ENCODE measurements at regions not wholly inside any gene's neighbourhood (a gene's known extent, or its start where the extent isn't known, plus 50 kb on each side); places are given as distances from the start of the nearest gene placed in this dataset.

DNA sequence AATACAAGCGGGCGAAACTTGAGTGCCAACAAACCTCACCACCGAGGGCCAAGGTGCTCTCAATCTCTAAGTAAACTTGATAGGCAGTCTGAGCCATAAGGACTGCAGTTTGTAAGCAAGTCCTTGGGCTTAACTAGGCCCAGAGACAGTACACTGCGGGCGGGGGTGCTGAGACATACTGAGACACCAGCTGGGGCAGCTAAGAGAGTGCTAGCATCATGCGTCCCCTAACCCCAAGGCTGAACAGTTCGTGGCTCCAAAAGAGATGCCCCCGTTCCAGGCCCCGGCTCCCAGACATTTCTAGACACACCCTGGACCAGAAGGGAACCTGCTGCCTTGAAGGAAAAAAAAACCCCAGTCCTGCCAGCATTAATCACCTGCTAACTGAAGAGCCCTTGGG lies 126.8 kb upstream of the PRDX4 start:
- no peak for FAIRE-seq

DNA sequence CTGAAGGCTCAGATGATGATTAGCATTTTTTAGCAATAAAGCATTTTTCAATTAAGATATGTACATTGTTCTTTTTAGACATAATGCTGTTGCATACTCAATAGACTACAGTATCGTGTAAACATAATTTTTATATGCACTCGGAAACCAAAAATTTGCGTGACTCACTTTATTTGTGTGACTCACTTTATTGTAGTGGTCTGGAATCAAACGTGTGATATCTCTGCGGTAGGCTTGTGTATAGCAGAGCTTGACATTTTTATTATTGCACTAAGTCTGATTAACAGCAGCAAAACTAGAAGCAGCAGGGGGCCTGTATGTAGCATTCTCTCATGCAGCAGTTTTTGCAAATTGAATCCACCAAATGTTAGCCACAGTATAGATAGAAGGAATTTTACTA lies 119.1 kb upstream of the PRDX4 start:
- no peak for FAIRE-seq

DNA sequence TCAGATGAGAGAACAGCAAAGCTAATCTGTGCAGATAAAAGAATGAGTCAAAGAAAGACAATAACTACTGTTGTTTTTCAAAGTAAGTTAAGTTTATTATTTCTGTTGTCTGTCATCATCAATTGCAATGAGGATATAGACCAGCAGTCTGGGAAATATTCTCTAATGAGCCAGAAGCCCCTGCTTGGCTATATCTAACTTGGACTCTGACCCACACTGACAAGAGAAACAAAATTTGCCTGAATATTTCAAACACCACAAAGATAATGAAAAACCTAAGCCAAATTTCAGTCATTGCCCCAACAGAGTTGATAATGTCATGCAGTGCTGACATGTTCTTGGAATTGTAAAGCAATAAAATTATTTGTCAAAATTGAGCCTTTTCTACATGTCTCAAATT lies 115.0 kb upstream of the PRDX4 start:
- FAIRE-seq = no peak

DNA sequence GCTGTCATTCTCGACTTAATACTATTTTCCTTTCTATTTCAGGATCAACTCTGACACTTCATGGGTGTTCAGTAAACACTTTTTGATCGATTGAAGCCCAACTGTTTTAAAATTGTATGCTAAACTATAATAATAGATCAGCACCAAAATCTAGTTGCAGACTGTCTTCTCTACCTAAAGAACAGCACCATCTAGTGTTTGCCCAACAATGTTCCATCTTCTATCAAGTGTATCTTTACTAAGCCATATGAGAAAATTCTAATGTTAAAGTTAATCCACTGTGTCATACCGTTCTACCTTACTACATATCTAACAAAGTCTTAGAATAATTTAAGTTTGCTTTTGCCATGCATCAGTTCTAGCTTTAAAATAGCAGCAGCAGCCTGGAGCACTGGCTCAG lies 113.0 kb upstream of the PRDX4 start:
- peak; percentile 94 for FAIRE-seq

DNA sequence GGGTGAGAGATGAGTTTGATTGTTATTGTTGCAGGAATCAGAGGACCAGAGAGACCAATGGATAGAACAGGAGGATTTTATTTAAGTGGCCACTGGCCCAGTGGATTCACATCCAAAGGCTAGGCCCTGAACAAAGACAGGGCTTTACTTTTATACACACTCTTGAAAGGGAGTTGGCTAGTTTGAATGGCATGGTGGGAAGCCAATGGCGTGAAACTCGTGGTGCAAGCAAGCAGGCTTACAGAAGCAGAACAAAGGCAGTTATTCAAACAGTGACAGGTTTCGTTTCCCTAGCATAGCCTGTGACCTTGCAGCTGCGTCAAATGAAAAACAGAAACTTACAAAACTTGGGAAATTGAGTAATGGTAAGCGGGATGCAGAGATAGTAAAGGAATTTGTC lies 110.2 kb upstream of the PRDX4 start:
- FAIRE-seq = no peak

DNA sequence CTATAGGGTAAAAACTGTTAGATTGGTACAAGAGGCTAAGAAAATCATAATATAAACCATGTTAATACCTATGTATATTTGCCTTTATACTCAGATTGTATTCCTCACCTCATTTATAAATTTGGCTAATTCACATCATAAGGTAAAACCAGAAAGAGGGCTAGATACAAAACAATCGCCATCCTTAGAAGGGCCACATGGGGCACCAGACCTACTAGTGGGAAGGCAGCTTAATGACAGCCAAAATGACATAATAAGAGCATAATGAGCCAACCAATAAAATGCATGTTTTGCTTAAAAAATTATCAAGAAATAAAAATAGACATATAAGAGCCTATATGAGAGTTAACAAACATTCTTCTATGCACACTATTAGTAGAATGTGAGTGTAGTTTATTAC lies 107.3 kb upstream of the PRDX4 start:
- no peak for FAIRE-seq

DNA sequence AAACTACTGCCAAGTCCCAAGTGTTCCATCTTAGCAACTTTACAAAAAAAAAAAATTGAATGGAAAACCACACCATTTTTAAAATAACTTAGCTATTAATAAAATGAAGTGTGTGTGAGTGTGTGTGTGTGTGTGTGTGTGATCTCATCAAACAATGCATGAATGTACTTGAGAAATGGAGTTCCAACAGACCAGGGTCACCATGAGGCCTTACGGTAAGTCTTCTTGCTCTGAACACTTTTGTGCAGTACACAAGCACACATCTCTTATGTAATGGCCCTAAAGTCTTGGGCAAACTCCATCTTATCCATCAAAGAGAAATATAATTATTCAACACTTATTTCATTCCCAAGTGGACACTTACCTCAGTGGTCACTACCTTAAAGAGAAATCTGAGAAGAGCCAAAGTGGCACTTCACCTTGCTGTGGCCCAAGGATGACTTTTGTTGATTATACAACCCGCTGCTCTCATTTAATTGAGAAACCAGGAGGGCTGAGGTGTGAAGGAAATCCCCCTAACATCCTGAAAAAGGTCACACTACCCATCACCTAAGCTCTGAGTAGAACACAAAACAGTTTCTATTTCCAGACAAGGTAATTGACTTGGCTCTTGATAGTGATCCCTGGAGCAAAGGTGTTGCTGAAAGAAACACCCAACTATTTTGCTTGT lies 96.5 kb upstream of the PRDX4 start:
- no peak for FAIRE-seq

DNA sequence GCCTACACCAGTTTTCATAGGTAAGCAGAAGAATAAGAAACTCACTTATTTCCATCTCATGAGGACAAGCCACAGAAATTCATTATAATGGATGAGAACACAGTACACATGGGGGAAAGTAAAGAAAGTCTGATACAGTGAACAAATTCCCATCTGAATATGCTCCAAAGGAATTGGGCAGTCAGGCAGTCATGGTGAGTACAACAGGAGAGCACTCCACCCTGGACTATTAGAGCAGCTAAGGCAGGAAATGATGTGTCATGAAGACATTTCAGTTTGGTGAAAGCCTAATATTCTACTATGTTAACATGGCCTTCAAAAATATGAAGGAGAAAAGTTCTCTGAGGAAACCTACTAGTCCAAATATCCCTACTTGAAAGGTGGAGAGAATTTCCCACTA lies 92.0 kb upstream of the PRDX4 start:
- FAIRE-seq = no peak

DNA sequence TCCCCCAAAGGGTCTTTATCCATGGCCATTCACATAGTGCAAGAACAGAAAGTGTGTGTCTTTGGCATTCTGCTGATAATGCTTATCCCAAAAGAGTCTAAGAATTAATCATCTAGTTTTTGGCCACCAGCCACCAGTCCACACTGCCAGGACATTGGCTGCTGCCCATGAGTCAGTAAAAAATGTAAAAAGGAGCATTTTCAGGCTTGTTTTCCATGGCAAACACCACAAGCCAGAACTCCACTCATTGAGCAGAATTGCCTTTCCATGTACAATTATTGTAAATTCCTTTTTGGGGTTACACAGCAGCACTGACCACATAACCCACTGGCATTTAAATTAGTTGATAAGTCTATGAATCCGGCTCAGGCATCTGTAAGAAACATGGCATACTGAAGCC lies 89.2 kb upstream of the PRDX4 start:
- FAIRE-seq = no peak

DNA sequence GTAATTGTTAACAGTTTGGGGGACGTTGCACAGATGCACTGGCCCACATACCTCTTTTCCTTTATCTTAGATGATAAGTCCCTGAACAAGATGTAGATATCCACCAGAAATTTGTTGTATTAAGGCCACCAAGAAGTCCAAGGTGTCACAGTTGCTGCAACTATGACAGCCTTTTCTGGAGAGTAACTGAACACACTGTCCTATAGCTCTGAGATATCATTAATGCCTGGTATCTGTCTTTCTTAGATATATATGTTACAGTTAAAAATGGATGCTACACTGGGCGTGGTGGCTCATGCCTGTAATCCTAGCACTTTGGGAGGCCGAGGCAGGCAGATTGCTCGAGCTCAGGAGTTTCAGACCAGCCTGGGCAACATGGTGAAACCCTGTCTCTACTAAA lies 77.8 kb upstream of the PRDX4 start:
- FAIRE-seq = no peak

DNA sequence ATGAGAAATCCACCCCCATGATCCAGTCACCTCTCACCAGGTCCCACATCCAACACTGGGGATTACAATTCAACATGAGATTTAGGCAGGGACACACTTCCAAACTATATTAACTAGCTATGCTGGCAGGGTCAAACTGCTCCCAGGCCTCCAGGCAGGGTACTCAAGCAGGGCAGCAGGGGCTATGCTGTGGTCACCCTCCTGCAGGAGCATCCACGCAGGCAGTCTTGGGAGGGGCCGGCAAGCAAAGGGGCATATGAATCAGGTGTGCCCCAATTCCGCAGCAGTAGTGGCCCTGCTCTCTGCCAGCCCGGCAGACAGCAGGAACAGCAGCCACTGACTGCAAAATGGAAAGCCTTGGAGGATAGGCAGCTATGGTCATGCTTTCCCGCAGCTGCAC lies 74.6 kb upstream of the PRDX4 start:
- FAIRE-seq = no peak

DNA sequence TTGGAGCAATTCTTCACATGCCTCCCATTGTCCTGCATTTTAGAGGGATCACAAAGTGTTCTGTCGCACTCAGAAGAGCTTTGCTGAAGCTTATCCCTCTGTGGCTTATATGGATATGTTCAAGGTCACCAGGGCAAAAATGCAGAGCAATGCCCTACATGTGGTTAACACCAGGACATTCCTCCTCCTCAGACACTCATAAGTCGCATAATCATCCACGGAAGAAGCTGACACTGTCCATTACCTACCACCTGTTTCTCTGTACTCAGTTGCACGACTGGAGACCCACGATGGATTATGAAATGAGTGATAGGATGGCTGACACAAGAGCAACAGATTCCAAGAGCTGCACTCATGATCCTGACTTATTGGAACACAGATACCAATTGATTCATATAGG lies 68.7 kb upstream of the PRDX4 start:
- FAIRE-seq = no peak

DNA sequence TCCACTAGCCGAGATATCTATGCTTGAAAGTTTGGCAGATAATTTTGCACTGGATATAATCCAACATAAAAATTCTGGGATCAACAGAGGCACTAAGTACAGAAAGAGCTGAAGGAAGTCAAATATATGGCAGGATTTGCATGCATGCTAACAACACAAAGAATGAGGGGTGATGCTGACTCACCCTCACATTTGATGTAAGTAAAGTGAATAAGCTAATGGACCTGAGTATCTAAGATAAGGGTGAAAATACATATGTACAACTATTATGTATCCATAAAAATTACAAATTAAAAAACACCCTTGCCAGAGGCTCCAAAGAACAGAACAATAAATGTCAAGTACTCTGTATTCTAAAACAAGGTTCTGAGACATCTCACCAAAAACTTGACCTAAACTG lies 63.8 kb upstream of the PRDX4 start:
- FAIRE-seq = no peak

DNA sequence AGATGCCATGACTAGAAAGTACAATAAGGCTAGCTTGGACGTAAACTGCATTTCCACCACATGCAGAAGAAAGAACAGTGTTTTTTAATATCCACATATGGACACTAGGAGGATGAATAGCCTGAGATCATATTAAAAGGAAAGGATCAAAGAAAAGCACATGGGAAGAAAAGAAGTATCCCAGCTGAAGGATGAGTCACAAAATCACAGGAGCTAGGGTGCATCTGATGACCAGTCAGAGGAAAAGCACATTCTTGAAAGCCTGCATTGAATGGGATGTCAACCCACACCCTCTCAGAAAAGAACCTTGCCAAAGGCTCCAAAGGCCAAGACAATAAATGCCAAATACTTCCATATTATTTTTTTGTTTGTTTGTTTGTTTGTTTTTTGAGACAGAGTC lies 56.8 kb upstream of the PRDX4 start:
- no peak for FAIRE-seq

DNA sequence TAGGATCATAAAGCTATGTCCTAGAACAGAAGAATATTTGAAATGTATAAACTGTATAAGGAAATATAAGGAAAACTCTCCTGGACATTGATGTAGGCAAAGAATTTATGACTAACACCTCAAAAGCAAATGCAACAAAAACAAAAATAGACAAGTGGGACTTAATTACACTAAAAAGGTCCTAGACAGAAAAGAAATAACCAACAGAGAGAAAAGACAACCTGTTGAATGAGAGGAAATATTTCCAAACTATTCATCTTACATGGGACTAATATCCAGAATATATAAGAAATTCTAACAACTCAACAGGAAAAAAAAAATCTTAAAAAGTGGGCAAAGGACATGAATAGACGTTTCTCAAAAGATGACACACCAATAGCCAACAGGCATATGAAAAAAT lies 54.4 kb upstream of the PRDX4 start:
- FAIRE-seq = no peak

DNA sequence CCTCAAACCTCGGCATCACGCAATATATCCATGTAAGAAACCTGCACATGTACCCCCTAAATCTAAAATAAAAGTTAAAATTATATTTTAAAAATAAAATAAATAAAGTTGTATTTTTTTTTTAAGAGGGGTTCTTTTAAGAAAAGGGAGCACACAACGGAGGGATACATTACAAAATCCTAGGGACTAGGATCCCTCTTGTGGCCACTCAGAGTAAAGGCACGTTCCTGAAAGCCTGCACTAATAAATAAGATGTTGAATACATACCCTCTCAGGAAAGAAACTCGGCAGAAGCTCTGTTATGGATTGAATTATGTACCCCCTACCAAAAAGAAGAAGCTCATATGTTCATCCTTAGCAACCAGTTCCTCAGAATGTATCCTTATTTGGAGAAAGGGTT lies 50.9 kb upstream of the PRDX4 start:
- FAIRE-seq = peak; percentile 93

Data from A204.1 (cell line).